HEK293 (cell line): ENCODE measurements at regions not wholly inside any gene's neighbourhood (a gene's known extent, or its start where the extent isn't known, plus 50 kb on each side); places are given as distances from the start of the nearest gene placed in this dataset.

Experiments used
- CTCF ChIA-PET: fragments of 350-600 bp; formaldehyde crosslinking; extraction: SDS; loops from one replicate; lab custom pipeline; 2021; ENCODE audit warnings: antibody characterized with exemption; lab: Yijun Ruan, JAX
- POLR2A ChIA-PET: fragments of 300-600 bp; formaldehyde crosslinking; extraction: SDS; loops from one replicate; lab custom pipeline; 2020; ENCODE audit warnings: antibody characterized with exemption, inconsistent platforms; lab: Yijun Ruan, JAX
- H3K27ac ChIP-seq: fragments of 200-500 bp; sonication (Bioruptor generic); 2 replicates; pipeline ENCODE4 v1.5.1; 2014; ENCODE audit warnings: low read depth, low read length, control low read depth, inconsistent platforms; ENCODE audit errors: extremely low read depth
- H3K36me3 ChIP-seq, 2 experiments: fragments of 200-500 bp in 1 of 2; sonication (Bioruptor generic) in 1 of 2; 1 replicate in 1 of 2; 2 replicates in 1 of 2; pipeline ENCODE4 v1.5.1; 2014 to 2017; ENCODE audit warnings: inconsistent platforms in 2 of 2, low read length in 2 of 2; ENCODE audit not compliant: control insufficient read depth in 2 of 2, insufficient read depth in 1 of 2
- H3K4me1 ChIP-seq: fragments of 200-500 bp; sonication (Bioruptor generic); 2 replicates; pipeline ENCODE4 v1.5.1; 2014; ENCODE audit warnings: mild to moderate bottlenecking, low read length, inconsistent platforms; ENCODE audit not compliant: control insufficient read depth, insufficient read depth
- H3K4me3 ChIP-seq: 2 replicates; pipeline ENCODE4 v1.5.1; 2011; ENCODE audit warnings: low read depth, mild to moderate bottlenecking, control low read depth, low read length, moderate library complexity
- H3K9me3 ChIP-seq: fragments of 200-500 bp; sonication (Bioruptor generic); 2 replicates; pipeline ENCODE4 v1.5.1; 2014; ENCODE audit warnings: low read depth, low read length, inconsistent platforms; ENCODE audit not compliant: control insufficient read depth, insufficient read depth
- BCL11B ChIP-seq: fragments of 450-650 bp; formaldehyde crosslinking; IDR thresholded peaks from 2 replicates; pipeline ENCODE4 v1.5.1; 2016; ENCODE audit warnings: low read depth, missing biosample characterization, missing genetic modification characterization
- BCL6B ChIP-seq: fragments of 450-650 bp; formaldehyde crosslinking; IDR thresholded peaks from 2 replicates; pipeline ENCODE4 v1.5.1; 2017; ENCODE audit warnings: missing biosample characterization, missing genetic modification characterization
- GLI4 ChIP-seq: fragments of 450-650 bp; formaldehyde crosslinking; IDR thresholded peaks from 2 replicates; pipeline ENCODE4 v1.5.1; 2016; ENCODE audit warnings: missing biosample characterization, missing genetic modification characterization
- GLIS1 ChIP-seq: fragments of 450-650 bp; formaldehyde crosslinking; IDR thresholded peaks from 2 replicates; pipeline ENCODE4 v1.5.1; 2016; ENCODE audit warnings: missing biosample characterization, missing genetic modification characterization
- HOXA7 ChIP-seq: sonication (generic); formaldehyde crosslinking; IDR thresholded peaks from 2 replicates; pipeline ENCODE4 v1.8.1; 2022; ENCODE audit warnings: missing genetic modification reagents, borderline replicate concordance
- KLF8 ChIP-seq: fragments of 450-650 bp; formaldehyde crosslinking; IDR thresholded peaks from 2 replicates; pipeline ENCODE4 v1.5.1; 2016; ENCODE audit warnings: missing biosample characterization, missing genetic modification characterization
- MYNN ChIP-seq: fragments of 450-650 bp; formaldehyde crosslinking; IDR thresholded peaks from 2 replicates; pipeline ENCODE4 v1.5.1; 2016; ENCODE audit warnings: missing biosample characterization, missing genetic modification characterization, borderline replicate concordance
- REPIN1 ChIP-seq: fragments of 450-650 bp; formaldehyde crosslinking; IDR thresholded peaks from 2 replicates; pipeline ENCODE4 v1.5.1; 2017; ENCODE audit warnings: missing biosample characterization, missing genetic modification characterization, low read depth
- YY1 ChIP-seq: fragments of 450-650 bp; formaldehyde crosslinking; IDR thresholded peaks from 2 replicates; pipeline ENCODE4 v1.5.1; 2018; ENCODE audit warnings: missing biosample characterization, missing genetic modification characterization
- ZBTB21 ChIP-seq: fragments of 450-650 bp; formaldehyde crosslinking; IDR thresholded peaks from 2 replicates; pipeline ENCODE4 v1.5.1; 2017; ENCODE audit warnings: missing biosample characterization, missing genetic modification characterization
- ZNF140 ChIP-seq: fragments of 450-650 bp; formaldehyde crosslinking; IDR thresholded peaks from 2 replicates; pipeline ENCODE4 v1.5.1; 2016; ENCODE audit warnings: missing biosample characterization, missing genetic modification characterization
- ZNF146 ChIP-seq: fragments of 450-650 bp; formaldehyde crosslinking; IDR thresholded peaks from 2 replicates; pipeline ENCODE4 v1.5.1; 2016; ENCODE audit warnings: missing biosample characterization, missing genetic modification characterization
- ZNF518A ChIP-seq: fragments of 450-650 bp; formaldehyde crosslinking; conservative IDR thresholded peaks from 2 replicates; pipeline ENCODE4 v1.5.1; 2016; ENCODE audit warnings: low read depth, missing biosample characterization, missing genetic modification characterization
- ZNF544 ChIP-seq: fragments of 450-650 bp; formaldehyde crosslinking; IDR thresholded peaks from 2 replicates; pipeline ENCODE4 v1.5.0; 2017; ENCODE audit warnings: missing biosample characterization, missing genetic modification characterization
- ZNF571 ChIP-seq: fragments of 450-650 bp; formaldehyde crosslinking; IDR thresholded peaks from 2 replicates; pipeline ENCODE4 v1.5.0; 2017; ENCODE audit warnings: missing biosample characterization, missing genetic modification characterization
- ZNF596 ChIP-seq: fragments of 450-650 bp; IDR thresholded peaks from 2 replicates; pipeline ENCODE4 v1.5.0; 2018; ENCODE audit warnings: missing biosample characterization, mild to moderate bottlenecking, missing genetic modification characterization, moderate library complexity
- ZNF610 ChIP-seq: fragments of 450-650 bp; formaldehyde crosslinking; IDR thresholded peaks from 2 replicates; pipeline ENCODE4 v1.5.1; 2016; ENCODE audit warnings: missing biosample characterization, missing genetic modification characterization, borderline replicate concordance
- ZNF664 ChIP-seq: fragments of 450-650 bp; formaldehyde crosslinking; IDR thresholded peaks from 2 replicates; pipeline ENCODE4 v1.5.1; 2016; ENCODE audit warnings: missing biosample characterization, missing genetic modification characterization
- ZSCAN30 ChIP-seq: fragments of 450-650 bp; IDR thresholded peaks from 2 replicates; pipeline ENCODE4 v1.5.1; 2018; ENCODE audit warnings: missing biosample characterization, mild to moderate bottlenecking, missing genetic modification characterization, moderate library complexity
- TF ChIP-seq, protein P1 (sequence below): fragments of 450-650 bp; formaldehyde crosslinking; IDR thresholded peaks from 2 replicates; pipeline ENCODE4 v1.5.1; 2016; ENCODE audit warnings: missing biosample characterization, missing genetic modification characterization, borderline replicate concordance
- TF ChIP-seq, protein P2 (sequence below): sonication (generic); formaldehyde crosslinking; IDR thresholded peaks from 2 replicates; pipeline ENCODE4 v1.8.1; 2022; ENCODE audit warnings: mild to moderate bottlenecking, moderate library complexity, missing genetic modification reagents

DNA sequence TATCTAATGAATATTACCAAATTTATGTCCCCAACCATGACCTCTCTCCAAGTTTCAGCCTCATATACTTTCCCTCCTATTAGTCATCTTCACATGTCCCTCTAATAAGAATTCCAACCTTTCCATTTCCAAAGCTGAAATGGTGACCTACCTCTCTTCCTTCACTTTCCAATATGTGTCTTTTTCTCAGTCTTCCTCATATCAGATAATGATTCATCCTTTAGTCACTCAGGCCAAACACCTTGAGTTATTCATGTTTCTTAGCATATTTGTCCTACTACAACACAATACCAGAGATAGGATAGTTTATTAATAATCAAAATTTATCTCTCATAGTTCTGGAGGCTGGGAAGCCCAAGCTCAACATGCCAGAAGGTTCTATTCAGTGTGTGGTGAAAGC, 318.5 kb upstream of the ZWINT start:
- no peak overlapping the region for H3K27ac ChIP-seq
- no peaks in the 10 kb centered on the region for H3K4me1 ChIP-seq
- H3K9me3 ChIP-seq = no peaks in the 10 kb centered on the region
- H3K4me3 ChIP-seq = no peak overlapping the region
- no peak for TF ChIP-seq GLI4 (tag by site-specific recombination)
- TF ChIP-seq ZNF544 (tag by site-specific recombination) = no peak
- TF ChIP-seq, all 188 proteins: peak for 0
- ChIA-PET POLR2A (no interaction called here), CTCF (no interaction called here)
- no peaks in the 10 kb centered on the region for H3K36me3 ChIP-seq

- Histone ChIP-seq H3K4me3 (no peak overlapping the region), H3K27ac (no peak overlapping the region), H3K9me3 (no peaks in the 10 kb centered on the region), H3K36me3 (no peaks in the 10 kb centered on the region), H3K4me1 (no peaks in the 10 kb centered on the region)
- CTCF ChIA-PET = no interaction called here
- POLR2A ChIA-PET = no interaction called here
- no peak for TF ChIP-seq ZNF146 (tag by site-specific recombination)
- TF ChIP-seq YY1 = no peak
- TF ChIP-seq REPIN1 (tag by site-specific recombination) = no peak
- TF ChIP-seq KLF8 (tag by site-specific recombination) = no peak
- no peak for TF ChIP-seq MYNN (tag by site-specific recombination)
- TF ChIP-seq, protein P1, sequence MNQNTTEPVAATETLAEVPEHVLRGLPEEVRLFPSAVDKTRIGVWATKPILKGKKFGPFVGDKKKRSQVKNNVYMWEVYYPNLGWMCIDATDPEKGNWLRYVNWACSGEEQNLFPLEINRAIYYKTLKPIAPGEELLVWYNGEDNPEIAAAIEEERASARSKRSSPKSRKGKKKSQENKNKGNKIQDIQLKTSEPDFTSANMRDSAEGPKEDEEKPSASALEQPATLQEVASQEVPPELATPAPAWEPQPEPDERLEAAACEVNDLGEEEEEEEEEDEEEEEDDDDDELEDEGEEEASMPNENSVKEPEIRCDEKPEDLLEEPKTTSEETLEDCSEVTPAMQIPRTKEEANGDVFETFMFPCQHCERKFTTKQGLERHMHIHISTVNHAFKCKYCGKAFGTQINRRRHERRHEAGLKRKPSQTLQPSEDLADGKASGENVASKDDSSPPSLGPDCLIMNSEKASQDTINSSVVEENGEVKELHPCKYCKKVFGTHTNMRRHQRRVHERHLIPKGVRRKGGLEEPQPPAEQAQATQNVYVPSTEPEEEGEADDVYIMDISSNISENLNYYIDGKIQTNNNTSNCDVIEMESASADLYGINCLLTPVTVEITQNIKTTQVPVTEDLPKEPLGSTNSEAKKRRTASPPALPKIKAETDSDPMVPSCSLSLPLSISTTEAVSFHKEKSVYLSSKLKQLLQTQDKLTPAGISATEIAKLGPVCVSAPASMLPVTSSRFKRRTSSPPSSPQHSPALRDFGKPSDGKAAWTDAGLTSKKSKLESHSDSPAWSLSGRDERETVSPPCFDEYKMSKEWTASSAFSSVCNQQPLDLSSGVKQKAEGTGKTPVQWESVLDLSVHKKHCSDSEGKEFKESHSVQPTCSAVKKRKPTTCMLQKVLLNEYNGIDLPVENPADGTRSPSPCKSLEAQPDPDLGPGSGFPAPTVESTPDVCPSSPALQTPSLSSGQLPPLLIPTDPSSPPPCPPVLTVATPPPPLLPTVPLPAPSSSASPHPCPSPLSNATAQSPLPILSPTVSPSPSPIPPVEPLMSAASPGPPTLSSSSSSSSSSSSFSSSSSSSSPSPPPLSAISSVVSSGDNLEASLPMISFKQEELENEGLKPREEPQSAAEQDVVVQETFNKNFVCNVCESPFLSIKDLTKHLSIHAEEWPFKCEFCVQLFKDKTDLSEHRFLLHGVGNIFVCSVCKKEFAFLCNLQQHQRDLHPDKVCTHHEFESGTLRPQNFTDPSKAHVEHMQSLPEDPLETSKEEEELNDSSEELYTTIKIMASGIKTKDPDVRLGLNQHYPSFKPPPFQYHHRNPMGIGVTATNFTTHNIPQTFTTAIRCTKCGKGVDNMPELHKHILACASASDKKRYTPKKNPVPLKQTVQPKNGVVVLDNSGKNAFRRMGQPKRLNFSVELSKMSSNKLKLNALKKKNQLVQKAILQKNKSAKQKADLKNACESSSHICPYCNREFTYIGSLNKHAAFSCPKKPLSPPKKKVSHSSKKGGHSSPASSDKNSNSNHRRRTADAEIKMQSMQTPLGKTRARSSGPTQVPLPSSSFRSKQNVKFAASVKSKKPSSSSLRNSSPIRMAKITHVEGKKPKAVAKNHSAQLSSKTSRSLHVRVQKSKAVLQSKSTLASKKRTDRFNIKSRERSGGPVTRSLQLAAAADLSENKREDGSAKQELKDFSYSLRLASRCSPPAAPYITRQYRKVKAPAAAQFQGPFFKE (tag by site-specific recombination) = no peak
- no peak for TF ChIP-seq GLIS1
- no peak for TF ChIP-seq HOXA7 (CRISPR knock-in tag)
- no peak for TF ChIP-seq ZNF518A (tag by site-specific recombination)
- TF ChIP-seq ZNF610 (tag by site-specific recombination) = no peak
- TF ChIP-seq ZNF664 (tag by site-specific recombination) = no peak
- no peak for TF ChIP-seq ZBTB21 (tag by site-specific recombination)
- TF ChIP-seq ZNF140 (tag by site-specific recombination) = no peak
- TF ChIP-seq ZNF571 (tag by site-specific recombination) = no peak
- TF ChIP-seq ZSCAN30 (tag by site-specific recombination) = no peak
- TF ChIP-seq BCL11B (tag by site-specific recombination) = no peak
- TF ChIP-seq, protein P2, sequence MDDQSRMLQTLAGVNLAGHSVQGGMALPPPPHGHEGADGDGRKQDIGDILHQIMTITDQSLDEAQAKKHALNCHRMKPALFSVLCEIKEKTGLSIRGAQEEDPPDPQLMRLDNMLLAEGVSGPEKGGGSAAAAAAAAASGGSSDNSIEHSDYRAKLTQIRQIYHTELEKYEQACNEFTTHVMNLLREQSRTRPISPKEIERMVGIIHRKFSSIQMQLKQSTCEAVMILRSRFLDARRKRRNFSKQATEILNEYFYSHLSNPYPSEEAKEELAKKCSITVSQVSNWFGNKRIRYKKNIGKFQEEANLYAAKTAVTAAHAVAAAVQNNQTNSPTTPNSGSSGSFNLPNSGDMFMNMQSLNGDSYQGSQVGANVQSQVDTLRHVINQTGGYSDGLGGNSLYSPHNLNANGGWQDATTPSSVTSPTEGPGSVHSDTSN = no peak
- no peak for TF ChIP-seq ZNF596
- no peak for TF ChIP-seq BCL6B (tag by site-specific recombination)
These were observed 301.8 kb upstream of the ZWINT start for GRCh38 chr10:56662765-56663447.
